ENCODE measurements at regions not wholly inside any gene's neighbourhood (a gene's known extent, or its start where the extent isn't known, plus 50 kb on each side); places are given as distances from the start of the nearest gene placed in this dataset.

- 94% methylated on average over 1 of the region's 1 CpG for WGBS
- Histone ChIP-seq H3K9me3 (ENCODE audit: control insufficient read depth in 2 of 2, insufficient read depth in 1 of 2, low read length in 1 of 2) (no peaks in the 10 kb centered on the region), H3K36me3 (ENCODE audit: control insufficient read depth in 2 of 2, insufficient read depth in 2 of 2, low read length in 1 of 2) (no peaks in the 10 kb centered on the region), H3K27me3 (ENCODE audit: control insufficient read depth in 2 of 2, insufficient read depth in 1 of 2, low read length in 1 of 2) (no peaks in the 10 kb centered on the region), H3K4me3 (ENCODE audit: low read length in 2 of 2) (no peak overlapping the region), H3K4me1 (ENCODE audit: control insufficient read depth in 2 of 2, insufficient read depth in 2 of 2, low read length in 2 of 2) (no peaks in the 10 kb centered on the region), H3K27ac (ENCODE audit: low read depth in 1 of 2, low read length in 1 of 2) (no peak overlapping the region)
- DNase-seq (ENCODE audit: low read depth in 6 of 9, low spot score in 9 of 9) = no peak
These were observed 666.9 kb downstream of the KCNT2 start for GRCh38 chr1:195941314-195941713.

DNA sequence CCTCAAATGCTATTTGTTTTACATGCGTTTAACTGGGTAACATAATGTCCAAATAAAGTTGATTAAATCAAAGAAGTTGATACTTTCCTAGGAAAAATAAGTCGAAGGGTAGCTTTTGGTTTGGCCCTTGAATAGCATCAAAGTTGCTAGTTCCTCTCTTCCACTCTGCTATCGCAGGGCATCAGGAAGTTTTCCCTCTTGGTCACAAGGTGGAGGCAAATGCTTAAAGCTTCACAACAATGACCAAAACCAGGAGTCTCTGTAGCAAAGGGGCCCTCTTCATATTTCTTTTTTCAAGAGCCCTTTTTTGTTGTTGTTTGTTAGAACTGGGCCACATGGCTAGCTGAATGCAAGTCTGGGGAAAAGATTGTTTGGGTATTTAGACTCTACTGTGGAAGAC is 668.4 kb downstream of the KCNT2 start:
- Histone ChIP-seq H3K9me3 (ENCODE audit: control insufficient read depth in 2 of 2, insufficient read depth in 1 of 2, low read length in 1 of 2) (no peaks in the 10 kb centered on the region), H3K27ac (ENCODE audit: low read depth in 1 of 2, low read length in 1 of 2) (no peak overlapping the region), H3K27me3 (ENCODE audit: control insufficient read depth in 2 of 2, insufficient read depth in 1 of 2, low read length in 1 of 2) (no peaks in the 10 kb centered on the region), H3K4me3 (ENCODE audit: low read length in 2 of 2) (no peak overlapping the region), H3K4me1 (ENCODE audit: control insufficient read depth in 2 of 2, insufficient read depth in 2 of 2, low read length in 2 of 2) (no peaks in the 10 kb centered on the region), H3K36me3 (ENCODE audit: control insufficient read depth in 2 of 2, insufficient read depth in 2 of 2, low read length in 1 of 2) (no peaks in the 10 kb centered on the region)
- no peak for DNase-seq (ENCODE audit: low read depth in 6 of 9, low spot score in 9 of 9)
- WGBS = 63% methylated on average over 3 of the region's 3 CpGs

DNA sequence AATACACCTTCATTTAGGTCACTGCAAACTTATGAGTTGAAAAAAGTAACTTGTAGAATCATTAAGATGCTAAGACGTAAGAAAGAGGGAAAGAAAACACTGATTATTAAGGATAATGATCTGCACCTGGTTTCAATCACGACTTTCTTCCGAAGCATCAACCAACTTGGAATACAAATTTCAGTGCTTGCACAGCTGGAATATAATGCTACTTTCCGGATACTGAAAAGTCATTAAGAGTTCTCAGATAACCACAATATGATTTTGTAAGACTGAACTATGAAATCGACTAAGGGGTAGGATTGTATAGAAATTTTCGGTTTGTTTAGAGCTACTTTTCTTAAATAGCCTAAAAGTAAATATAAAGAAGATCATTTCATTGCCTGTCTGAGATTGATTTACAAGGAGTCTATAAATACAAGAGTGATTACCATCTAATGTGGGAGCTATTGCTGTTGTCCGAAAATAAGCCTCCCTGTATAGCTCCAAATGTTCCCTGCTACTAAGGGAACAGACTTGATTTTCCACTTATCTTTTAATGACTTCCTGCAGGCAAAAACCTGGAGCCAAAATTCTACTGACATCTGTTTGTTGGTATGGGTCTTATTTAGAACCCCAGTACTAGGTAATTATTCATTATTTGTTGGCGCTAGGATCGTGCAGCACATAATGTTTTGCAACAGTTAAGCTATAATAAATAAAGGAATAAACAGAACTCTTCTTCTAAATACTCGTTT is 673.3 kb downstream of the KCNT2 start:
- Histone ChIP-seq H3K9me3 (ENCODE audit: control insufficient read depth in 2 of 2, insufficient read depth in 1 of 2, low read length in 1 of 2) (no peaks in the 10 kb centered on the region), H3K4me1 (ENCODE audit: control insufficient read depth in 2 of 2, insufficient read depth in 2 of 2, low read length in 2 of 2) (no peaks in the 10 kb centered on the region), H3K27ac (ENCODE audit: low read depth in 1 of 2, low read length in 1 of 2) (no peak overlapping the region), H3K36me3 (ENCODE audit: control insufficient read depth in 2 of 2, insufficient read depth in 2 of 2, low read length in 1 of 2) (no peaks in the 10 kb centered on the region), H3K27me3 (ENCODE audit: control insufficient read depth in 2 of 2, insufficient read depth in 1 of 2, low read length in 1 of 2) (no peaks in the 10 kb centered on the region), H3K4me3 (ENCODE audit: low read length in 2 of 2) (no peak overlapping the region)
- 84% methylated on average over 10 of the region's 10 CpGs for WGBS
- no peak for DNase-seq (ENCODE audit: low read depth in 6 of 9, low spot score in 9 of 9)

- Histone ChIP-seq H3K4me1 (ENCODE audit: control insufficient read depth in 2 of 2, insufficient read depth in 2 of 2, low read length in 2 of 2) (no peaks in the 10 kb centered on the region), H3K36me3 (ENCODE audit: control insufficient read depth in 2 of 2, insufficient read depth in 2 of 2, low read length in 1 of 2) (no peaks in the 10 kb centered on the region), H3K27ac (ENCODE audit: low read depth in 1 of 2, low read length in 1 of 2) (no peak overlapping the region), H3K9me3 (ENCODE audit: control insufficient read depth in 2 of 2, insufficient read depth in 1 of 2, low read length in 1 of 2) (no peaks in the 10 kb centered on the region), H3K27me3 (ENCODE audit: control insufficient read depth in 2 of 2, insufficient read depth in 1 of 2, low read length in 1 of 2) (no peaks in the 10 kb centered on the region), H3K4me3 (ENCODE audit: low read length in 2 of 2) (no peak overlapping the region)
- DNase-seq (ENCODE audit: low read depth in 6 of 9, low spot score in 9 of 9) = no peak
- 96% methylated on average over 1 of the region's 1 CpG for WGBS
These were observed 674.4 kb downstream of the KCNT2 start for GRCh38 chr1:195933835-195934234.

DNA sequence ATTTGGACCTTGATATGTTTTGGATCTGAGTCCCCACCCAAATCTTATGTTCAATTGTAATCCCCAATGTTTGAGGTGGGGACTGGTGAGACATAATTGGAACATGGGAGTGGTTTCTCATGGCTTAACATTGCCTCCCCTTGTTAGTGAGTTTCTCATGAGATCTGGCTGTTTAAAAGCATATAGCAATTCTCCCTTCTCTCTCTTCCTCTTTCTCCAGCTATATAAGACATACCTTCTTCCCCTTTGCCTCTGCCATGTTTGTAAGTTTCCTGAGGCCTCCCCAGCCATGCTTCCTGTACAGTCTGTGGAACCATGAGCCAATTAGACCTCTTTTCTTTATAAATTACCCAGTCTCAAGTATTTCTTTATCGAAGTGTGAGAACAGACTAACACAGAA is 692.4 kb downstream of the KCNT2 start:
- no peak for DNase-seq (ENCODE audit: low read depth in 6 of 9, low spot score in 9 of 9)
- 89% methylated on average over 1 of the region's 1 CpG for WGBS

DNA sequence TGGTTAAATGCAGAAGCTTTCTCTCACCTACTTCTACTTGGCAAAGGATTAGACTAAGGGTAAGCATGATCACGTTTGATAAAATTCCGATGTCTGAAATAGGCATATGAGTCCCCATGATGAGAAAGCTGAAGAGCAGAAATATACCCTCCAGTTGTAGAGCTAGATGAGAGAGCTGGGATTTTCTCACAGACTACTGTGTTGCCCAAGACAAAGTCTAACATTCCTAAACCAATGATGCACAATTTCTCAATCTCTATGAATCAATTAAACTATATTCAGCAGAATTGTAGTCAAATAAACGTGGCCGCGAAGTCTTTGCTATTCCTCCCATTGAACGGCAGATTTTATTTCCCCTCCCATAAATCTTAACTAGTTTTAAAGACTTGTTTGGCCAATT is 699.2 kb downstream of the KCNT2 start:
- Histone ChIP-seq H3K27me3 (ENCODE audit: control insufficient read depth in 2 of 2, insufficient read depth in 1 of 2, low read length in 1 of 2) (no peaks in the 10 kb centered on the region), H3K9me3 (ENCODE audit: control insufficient read depth in 2 of 2, insufficient read depth in 1 of 2, low read length in 1 of 2) (no peaks in the 10 kb centered on the region), H3K4me1 (ENCODE audit: control insufficient read depth in 2 of 2, insufficient read depth in 2 of 2, low read length in 2 of 2) (no peaks in the 10 kb centered on the region), H3K4me3 (ENCODE audit: low read length in 2 of 2) (no peak overlapping the region), H3K36me3 (ENCODE audit: control insufficient read depth in 2 of 2, insufficient read depth in 2 of 2, low read length in 1 of 2) (no peaks in the 10 kb centered on the region), H3K27ac (ENCODE audit: low read depth in 1 of 2, low read length in 1 of 2) (no peak overlapping the region)
- no peak for DNase-seq (ENCODE audit: low read depth in 6 of 9, low spot score in 9 of 9)
- WGBS = 96% methylated on average over 6 of the region's 6 CpGs

More for the DNA sequence above, 692.4 kb downstream of the KCNT2 start:
- Histone ChIP-seq H3K9me3 (ENCODE audit: control insufficient read depth in 2 of 2, insufficient read depth in 1 of 2, low read length in 1 of 2) (no peaks in the 10 kb centered on the region), H3K36me3 (ENCODE audit: control insufficient read depth in 2 of 2, insufficient read depth in 2 of 2, low read length in 1 of 2) (no peaks in the 10 kb centered on the region), H3K27ac (ENCODE audit: low read depth in 1 of 2, low read length in 1 of 2) (no peak overlapping the region), H3K27me3 (ENCODE audit: control insufficient read depth in 2 of 2, insufficient read depth in 1 of 2, low read length in 1 of 2) (no peaks in the 10 kb centered on the region), H3K4me1 (ENCODE audit: control insufficient read depth in 2 of 2, insufficient read depth in 2 of 2, low read length in 2 of 2) (no peaks in the 10 kb centered on the region), H3K4me3 (ENCODE audit: low read length in 2 of 2) (no peak overlapping the region)

GRCh38 chr1:195908121-195908520 is 700.1 kb downstream of the KCNT2 start:
- no peak for DNase-seq (ENCODE audit: low read depth in 6 of 9, low spot score in 9 of 9)
- Histone ChIP-seq H3K4me3 (ENCODE audit: low read length in 2 of 2) (no peak overlapping the region), H3K27ac (ENCODE audit: low read depth in 1 of 2, low read length in 1 of 2) (no peak overlapping the region), H3K9me3 (ENCODE audit: control insufficient read depth in 2 of 2, insufficient read depth in 1 of 2, low read length in 1 of 2) (no peaks in the 10 kb centered on the region), H3K36me3 (ENCODE audit: control insufficient read depth in 2 of 2, insufficient read depth in 2 of 2, low read length in 1 of 2) (no peaks in the 10 kb centered on the region), H3K27me3 (ENCODE audit: control insufficient read depth in 2 of 2, insufficient read depth in 1 of 2, low read length in 1 of 2) (no peaks in the 10 kb centered on the region), H3K4me1 (ENCODE audit: control insufficient read depth in 2 of 2, insufficient read depth in 2 of 2, low read length in 2 of 2) (no peaks in the 10 kb centered on the region)
- WGBS = 34% methylated on average over 1 of the region's 1 CpG

GRCh38 chr1:195903203-195903602 is 705.0 kb downstream of the KCNT2 start:
- H3K4me1 ChIP-seq (ENCODE audit: control insufficient read depth in 2 of 2, insufficient read depth in 2 of 2, low read length in 2 of 2) = no peaks in the 10 kb centered on the region
- no peak for DNase-seq (ENCODE audit: low read depth in 6 of 9, low spot score in 9 of 9)
- H3K4me3 ChIP-seq (ENCODE audit: low read length in 2 of 2) = no peak overlapping the region
- no peak overlapping the region for H3K27ac ChIP-seq (ENCODE audit: low read depth in 1 of 2, low read length in 1 of 2)
- H3K36me3 ChIP-seq (ENCODE audit: control insufficient read depth in 2 of 2, insufficient read depth in 2 of 2, low read length in 1 of 2) = no peaks in the 10 kb centered on the region
- 95% methylated on average over 3 of the region's 3 CpGs for WGBS
- no peaks in the 10 kb centered on the region for H3K27me3 ChIP-seq (ENCODE audit: control insufficient read depth in 2 of 2, insufficient read depth in 1 of 2, low read length in 1 of 2)
- no peaks in the 10 kb centered on the region for H3K9me3 ChIP-seq (ENCODE audit: control insufficient read depth in 2 of 2, insufficient read depth in 1 of 2, low read length in 1 of 2)

DNA sequence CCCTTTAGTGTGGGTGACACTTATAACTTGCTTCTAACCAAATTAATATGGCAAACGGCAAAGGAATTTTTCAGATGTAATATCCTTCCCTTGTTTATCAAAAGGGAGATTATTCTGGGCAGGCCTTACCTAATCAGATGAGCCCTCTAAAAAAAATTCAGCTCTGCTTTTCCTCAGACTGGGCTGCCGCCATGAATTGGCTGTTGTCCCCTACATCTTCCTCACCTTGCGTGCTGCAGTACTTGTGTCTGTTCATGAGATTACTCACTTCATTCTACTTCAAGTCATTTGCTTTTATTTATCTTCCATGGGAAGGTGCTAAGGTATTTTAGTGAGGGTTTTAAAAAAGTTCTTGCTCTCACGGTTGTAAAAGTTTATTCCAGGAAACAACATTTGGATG is 705.5 kb downstream of the KCNT2 start:
- Histone ChIP-seq H3K9me3 (ENCODE audit: control insufficient read depth in 2 of 2, insufficient read depth in 1 of 2, low read length in 1 of 2) (no peaks in the 10 kb centered on the region), H3K27me3 (ENCODE audit: control insufficient read depth in 2 of 2, insufficient read depth in 1 of 2, low read length in 1 of 2) (no peaks in the 10 kb centered on the region), H3K27ac (ENCODE audit: low read depth in 1 of 2, low read length in 1 of 2) (no peak overlapping the region), H3K4me3 (ENCODE audit: low read length in 2 of 2) (no peak overlapping the region), H3K4me1 (ENCODE audit: control insufficient read depth in 2 of 2, insufficient read depth in 2 of 2, low read length in 2 of 2) (no peaks in the 10 kb centered on the region), H3K36me3 (ENCODE audit: control insufficient read depth in 2 of 2, insufficient read depth in 2 of 2, low read length in 1 of 2) (no peaks in the 10 kb centered on the region)
- 91% methylated on average over 4 of the region's 4 CpGs for WGBS
- DNase-seq (ENCODE audit: low read depth in 6 of 9, low spot score in 9 of 9) = no peak
